Stomach (tissue), 8 donors: ENCODE measurements at regions not wholly inside any gene's neighbourhood (a gene's known extent, or its start where the extent isn't known, plus 50 kb on each side); places are given as distances from the start of the nearest gene placed in this dataset.

Experiments
- DNase-seq, 2 donors: peaks; one replicate each; pipeline versions ENCODE4 v3.0.0 to v3.0.0-alpha.2; 2013 to 2019
- H3K27ac ChIP-seq, 5 donors: fragments of 200-600 bp in 4 of 5; sonication (generic) in 4 of 5; one replicate each; pipeline ENCODE4 v1.5.1; 2013 to 2019; ENCODE audit warnings: mild to moderate bottlenecking in 1 of 5, moderate library complexity in 1 of 5
- H3K27me3 ChIP-seq, 3 donors: fragments of 200-600 bp; sonication (generic); one replicate each; pipeline ENCODE4 v1.5.1; 2017 to 2019; ENCODE audit warnings: mixed run types in 1 of 3
- H3K36me3 ChIP-seq, 4 donors: fragments of 200-600 bp; sonication (generic); 1 replicate in 3 of 4; 2 replicates in 1 of 4; pipeline ENCODE4 v1.5.1; 2016 to 2019
- H3K4me1 ChIP-seq, 4 donors: fragments of 200-600 bp; sonication (generic); one replicate each; pipeline ENCODE4 v1.5.1; 2016 to 2019
- H3K4me3 ChIP-seq, 4 donors: fragments of 200-600 bp; sonication (generic) in 3 of 4; one replicate each; pipeline ENCODE4 v1.5.1; 2016 to 2019; ENCODE audit warnings: mild to moderate bottlenecking in 1 of 4
- H3K9me3 ChIP-seq, 4 donors: fragments of 200-600 bp; sonication (generic); one replicate each; pipeline ENCODE4 v1.5.1; 2016 to 2019
- CTCF ChIP-seq, 7 experiments: fragments of 450-650 bp in 4 of 7; fragments of 200-600 bp in 3 of 7; sonication (generic) in 3 of 7; IDR thresholded peaks; one replicate each; pipeline ENCODE4 v1.5.1; 2016 to 2019; ENCODE audit warnings: antibody characterized with exemption in 7 of 7, control low read depth in 2 of 7, mild to moderate bottlenecking in 1 of 7
- EP300 ChIP-seq: sonication (generic); formaldehyde crosslinking; IDR thresholded peaks from one replicate; pipeline ENCODE4 v1.6.1; 2017; ENCODE audit warnings: antibody characterized with exemption
- POLR2A ChIP-seq, 4 donors: fragments of 450-650 bp; IDR thresholded peaks; one replicate each; pipeline ENCODE4 v1.6.1; 2016; ENCODE audit warnings: antibody characterized with exemption in 4 of 4, control low read depth in 2 of 4, mild to moderate bottlenecking in 1 of 4, moderate library complexity in 1 of 4
- POLR2AphosphoS5 ChIP-seq, 3 donors: sonication (generic); formaldehyde crosslinking; IDR thresholded peaks; one replicate each; pipeline ENCODE4 v1.6.1; 2016; ENCODE audit warnings: antibody characterized with exemption in 3 of 3
- WGBS, 5 donors: extraction: QIAGEN DNeasy Blood & Tissue Kit in 3 of 5; methylation state at CpG; one replicate each; pipeline versions ENCODE4 v1.1.5 to v1.1.7; 2013 to 2018; 5-methylcytosine and 5-hydroxymethylcytosine counted together
- intact Hi-C: fragments of 100-400 bp; cut with DNase I; formaldehyde crosslinking; loops from one replicate; pipeline ENCODE4 v1.15.1; 2023; ENCODE audit warnings: low total_unique reads
- donor health status: healthy with polysubstance abuse.
- donor health status: Bipolar disorder and iron deficiency.
- donor health status: healthy.

GRCh38 chr10:44197646-44198045 lies 187.3 kb downstream of the CXCL12 start:
- Histone ChIP-seq H3K36me3 (no peaks in the 10 kb centered on the region), H3K27me3 (no peaks in the 10 kb centered on the region), H3K9me3 (peaks cover 0 to 6% (median 1%) of the 10 kb centered on the region in 4 donors), H3K27ac (no peak overlapping the region), H3K4me3 (no peak overlapping the region), H3K4me1 (peaks cover 12 to 17% (median 15%) of the 10 kb centered on the region in 4 donors)
- DNase-seq, result no peak
- TF ChIP-seq CTCF (IDR thresholded peaks at IDR 0.05) (no peak), EP300 (no peak), POLR2A (IDR thresholded peaks at IDR 0.05) (no peak), POLR2AphosphoS5 (IDR thresholded peaks at IDR 0.05) (no peak)
- WGBS, 5 donors, result 92 to 97% (median 94%) methylated on average over 3 of the region's 3 CpGs
- intact Hi-C loops, result no loop called here

- no peaks in the 10 kb centered on the region for H3K36me3 ChIP-seq
- no peak overlapping the region for H3K4me3 ChIP-seq
- DNase-seq, result no peak
- no peaks in the 10 kb centered on the region for H3K27me3 ChIP-seq
- H3K4me1 ChIP-seq, result peaks cover 12 to 17% (median 15%) of the 10 kb centered on the region in 4 donors
- intact Hi-C loops, result no loop called here
- no peak for TF ChIP-seq POLR2AphosphoS5 (IDR thresholded peaks at IDR 0.05)
- TF ChIP-seq CTCF (IDR thresholded peaks at IDR 0.05), result no peak
- no peak for TF ChIP-seq EP300
- TF ChIP-seq POLR2A (IDR thresholded peaks at IDR 0.05), result no peak
- no peaks in the 10 kb centered on the region for H3K9me3 ChIP-seq
- 85 to 98% (median 94%) methylated on average over 5 of the region's 5 CpGs for WGBS, 5 donors
- no peak overlapping the region for H3K27ac ChIP-seq
Measured at GRCh38 chr10:44196336-44196735, 188.6 kb downstream of the CXCL12 start.

- Histone ChIP-seq H3K27me3 (no peaks in the 10 kb centered on the region), H3K4me1 (peaks cover 12 to 17% (median 15%) of the 10 kb centered on the region in 4 donors), H3K36me3 (no peaks in the 10 kb centered on the region), H3K27ac (no peak overlapping the region), H3K4me3 (no peak overlapping the region), H3K9me3 (no peaks in the 10 kb centered on the region)
- WGBS, 5 donors, result 55 to 88% (median 73%) methylated on average over 2 of the region's 2 CpGs
- no peak for TF ChIP-seq CTCF (IDR thresholded peaks at IDR 0.05)
- no peak for TF ChIP-seq POLR2A (IDR thresholded peaks at IDR 0.05)
- TF ChIP-seq EP300, result no peak
- TF ChIP-seq POLR2AphosphoS5 (IDR thresholded peaks at IDR 0.05), result no peak
- no peak for DNase-seq
- intact Hi-C loops, result no loop called here
Measured at GRCh38 chr10:44196008-44196320, 188.9 kb downstream of the CXCL12 start.

- Histone ChIP-seq H3K9me3 (no peaks in the 10 kb centered on the region), H3K4me3 (no peak overlapping the region), H3K27me3 (no peaks in the 10 kb centered on the region), H3K4me1 (peaks cover 12 to 17% (median 15%) of the 10 kb centered on the region in 4 donors), H3K27ac (no peak overlapping the region), H3K36me3 (no peaks in the 10 kb centered on the region)
- DNase-seq, result peak; percentile 44 to 63
- intact Hi-C loops, result no loop called here
- TF ChIP-seq POLR2A (IDR thresholded peaks at IDR 0.05), result no peak
- TF ChIP-seq POLR2AphosphoS5 (IDR thresholded peaks at IDR 0.05), result peak in 1 of 3 donors; percentile 33
- TF ChIP-seq CTCF (IDR thresholded peaks at IDR 0.05), result no peak
- no peak for TF ChIP-seq EP300
- WGBS, 5 donors, result 40 to 49% (median 46%) methylated on average over 9 of the region's 9 CpGs
Measured at GRCh38 chr10:44195112-44196007, 189.5 kb downstream of the CXCL12 start.
